GM18505 (cell line): ENCODE measurements at regions not wholly inside any gene's neighbourhood (a gene's known extent, or its start where the extent isn't known, plus 50 kb on each side); places are given as distances from the start of the nearest gene placed in this dataset.

Source experiments
- ATAC-seq: cut with Tn5 transposase; IDR thresholded peaks from one replicate; pipeline ENCODE4 v1.9.1; 2021; ENCODE audit not compliant: unreplicated experiment
- POLR2A ChIP-seq: IDR thresholded peaks from 4 replicates; pipeline ENCODE4 v1.6.1; 2011; ENCODE audit warnings: borderline replicate concordance; ENCODE audit not compliant: insufficient read depth, insufficient read length; ENCODE audit errors: extremely low read depth

- no peak for ATAC-seq
- no peak for TF ChIP-seq POLR2A
Observed at GRCh38 chr9:18382243-18382642, 91.7 kb upstream of the ADAMTSL1 start.

- TF ChIP-seq POLR2A: no peak
Observed at GRCh38 chr9:18384066-18384465, 89.9 kb upstream of the ADAMTSL1 start.

GRCh38 chr9:18385696-18386490 is 88.1 kb upstream of the ADAMTSL1 start:
- TF ChIP-seq POLR2A: no peak
- no peak for ATAC-seq

More at GRCh38 chr9:18384066-18384465, 89.9 kb upstream of the ADAMTSL1 start:
- no peak for ATAC-seq

GRCh38 chr9:18390393-18390792 is 83.6 kb upstream of the ADAMTSL1 start:
- TF ChIP-seq POLR2A: no peak
- ATAC-seq: no peak

GRCh38 chr9:18393340-18394130 is 80.4 kb upstream of the ADAMTSL1 start:
- ATAC-seq: no peak
- TF ChIP-seq POLR2A: no peak

- TF ChIP-seq POLR2A: no peak
Observed at GRCh38 chr9:18394847-18395351, 79.1 kb upstream of the ADAMTSL1 start.

GRCh38 chr9:18396102-18396728 is 77.7 kb upstream of the ADAMTSL1 start:
- no peak for TF ChIP-seq POLR2A
- no peak for ATAC-seq

More at GRCh38 chr9:18394847-18395351, 79.1 kb upstream of the ADAMTSL1 start:
- no peak for ATAC-seq

GRCh38 chr9:18397076-18397475 is 76.9 kb upstream of the ADAMTSL1 start:
- no peak for ATAC-seq
- no peak for TF ChIP-seq POLR2A

- TF ChIP-seq POLR2A: no peak
- no peak for ATAC-seq
Observed at GRCh38 chr9:18398038-18398437, 75.9 kb upstream of the ADAMTSL1 start.

GRCh38 chr9:18404434-18405029 is 69.4 kb upstream of the ADAMTSL1 start:
- ATAC-seq: no peak
- TF ChIP-seq POLR2A: no peak

- TF ChIP-seq POLR2A: no peak
- ATAC-seq: no peak
Observed at GRCh38 chr9:18405240-18405639, 68.7 kb upstream of the ADAMTSL1 start.

- TF ChIP-seq POLR2A: no peak
- ATAC-seq: no peak
Observed at GRCh38 chr9:18410983-18411382, 63.0 kb upstream of the ADAMTSL1 start.

GRCh38 chr9:18421391-18421790 is 52.6 kb upstream of the ADAMTSL1 start:
- no peak for TF ChIP-seq POLR2A
- ATAC-seq: no peak

- no peak for TF ChIP-seq POLR2A
- no peak for ATAC-seq
Observed at GRCh38 chr9:18422296-18423036, 51.5 kb upstream of the ADAMTSL1 start.
